ENCODE measurements at regions not wholly inside any gene's neighbourhood (a gene's known extent, or its start where the extent isn't known, plus 50 kb on each side); places are given as distances from the start of the nearest gene placed in this dataset.
A peak's percentile ranks its signal among the peaks of the same experiment; 100 is the strongest.
"Not testable (repeated sequence)": the region's sequence is repeated elsewhere in the genome, so short reads cannot be mapped to it uniquely, and the experiment has no call there.

- H3K27ac ChIP-seq (ENCODE audit: low read depth, low read length); DNase-seq; H3K4me2 ChIP-seq (ENCODE audit: low read length); H2AK5ac ChIP-seq (ENCODE audit: low read length); H3K4me1 ChIP-seq (ENCODE audit: control insufficient read depth in 1 of 2, insufficient read depth in 2 of 2, low read length in 2 of 2); H4K91ac ChIP-seq (ENCODE audit: low read depth, low read length); H2BK5ac ChIP-seq (ENCODE audit: low read depth, low read length, poor library complexity); H2BK12ac ChIP-seq (ENCODE audit: low read length); H3K9me3 ChIP-seq (ENCODE audit: insufficient read depth, low read depth, low read length); H2BK120ac ChIP-seq (ENCODE audit: insufficient read depth, low read length, poor library complexity); H3K4me3 ChIP-seq (ENCODE audit: low read depth, low read length); H3K18ac ChIP-seq (ENCODE audit: low read length); H3K79me1 ChIP-seq (ENCODE audit: low read length); H3K9ac ChIP-seq (ENCODE audit: low read length); H3K4ac ChIP-seq (ENCODE audit: low read depth, low read length); H3K36me3 ChIP-seq (ENCODE audit: control insufficient read depth in 1 of 2, insufficient read depth in 2 of 2, low read length in 2 of 2); H4K8ac ChIP-seq (ENCODE audit: low read depth, low read length); H2AFZ ChIP-seq (ENCODE audit: insufficient read depth, low read length, poor library complexity); H3K14ac ChIP-seq (ENCODE audit: low read length); H3K27me3 ChIP-seq (ENCODE audit: insufficient read depth, low read length); H4K12ac ChIP-seq (ENCODE audit: low read depth, low read length); H3K79me2 ChIP-seq (ENCODE audit: control insufficient read depth, insufficient read depth, low read length, poor library complexity); H3K23ac ChIP-seq (ENCODE audit: low read length): not testable (repeated sequence)
- WGBS (ENCODE audit: extremely low coverage, insufficient coverage, insufficient read length) = no CpG with 5 or more reads among the region's 5 CpGs
These were observed 94.4 kb upstream of the BARHL2 start for GRCh38 chr1:90811444-90811950.

DNA sequence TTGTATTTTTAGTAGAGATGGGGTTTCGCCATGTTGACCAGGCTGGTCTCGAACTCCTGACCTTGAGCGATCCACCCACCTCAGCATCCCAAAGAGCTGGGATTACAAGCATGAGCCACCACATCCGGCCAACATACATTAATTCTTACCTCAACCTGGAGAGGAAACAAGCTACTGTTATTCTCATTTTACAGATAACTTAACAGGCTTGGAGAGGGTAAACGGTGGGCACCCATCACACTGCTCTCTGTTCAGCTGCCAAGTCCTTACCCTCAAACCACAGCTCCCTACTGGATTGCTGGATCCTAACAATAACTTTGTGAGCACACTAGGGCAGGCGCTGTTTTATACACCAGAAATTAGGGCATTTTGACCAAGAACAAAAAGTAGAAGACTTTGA is 93.6 kb upstream of the BARHL2 start:
- H3K14ac ChIP-seq (ENCODE audit: low read length) = no peak overlapping the region
- H3K4ac ChIP-seq (ENCODE audit: low read depth, low read length) = no peak overlapping the region
- H2BK12ac ChIP-seq (ENCODE audit: low read length) = no peak overlapping the region
- H3K27ac ChIP-seq (ENCODE audit: low read depth, low read length) = no peak overlapping the region
- H4K12ac ChIP-seq (ENCODE audit: low read depth, low read length) = no peak overlapping the region
- no peak overlapping the region for H3K4me2 ChIP-seq (ENCODE audit: low read length)
- H2BK120ac ChIP-seq (ENCODE audit: insufficient read depth, low read length, poor library complexity) = no peak overlapping the region
- H3K18ac ChIP-seq (ENCODE audit: low read length) = no peak overlapping the region
- H3K27me3 ChIP-seq (ENCODE audit: insufficient read depth, low read length) = no peaks in the 10 kb centered on the region
- H3K36me3 ChIP-seq (ENCODE audit: control insufficient read depth in 1 of 2, insufficient read depth in 2 of 2, low read length in 2 of 2) = no peaks in the 10 kb centered on the region
- no peak overlapping the region for H3K23ac ChIP-seq (ENCODE audit: low read length)
- DNase-seq = no peak
- H3K79me1 ChIP-seq (ENCODE audit: low read length) = no peaks in the 10 kb centered on the region
- H2AK5ac ChIP-seq (ENCODE audit: low read length) = no peak overlapping the region
- WGBS (ENCODE audit: extremely low coverage, insufficient coverage, insufficient read length) = no CpG with 5 or more reads among the region's 6 CpGs
- no peaks in the 10 kb centered on the region for H3K9me3 ChIP-seq (ENCODE audit: insufficient read depth, low read depth, low read length)
- H3K4me1 ChIP-seq (ENCODE audit: control insufficient read depth in 1 of 2, insufficient read depth in 2 of 2, low read length in 2 of 2) = no peaks in the 10 kb centered on the region
- no peak overlapping the region for H2AFZ ChIP-seq (ENCODE audit: insufficient read depth, low read length, poor library complexity)
- H3K4me3 ChIP-seq (ENCODE audit: low read depth, low read length) = no peak overlapping the region
- H3K79me2 ChIP-seq (ENCODE audit: control insufficient read depth, insufficient read depth, low read length, poor library complexity) = no peaks in the 10 kb centered on the region
- no peak overlapping the region for H2BK5ac ChIP-seq (ENCODE audit: low read depth, low read length, poor library complexity)
- no peak overlapping the region for H4K8ac ChIP-seq (ENCODE audit: low read depth, low read length)
- H4K91ac ChIP-seq (ENCODE audit: low read depth, low read length) = no peak overlapping the region
- no peak overlapping the region for H3K9ac ChIP-seq (ENCODE audit: low read length)

- Histone ChIP-seq H3K18ac (ENCODE audit: low read length) (no peak overlapping the region), H3K9ac (ENCODE audit: low read length) (no peak overlapping the region), H2AK5ac (ENCODE audit: low read length) (no peak overlapping the region), H2AFZ (ENCODE audit: insufficient read depth, low read length, poor library complexity) (no peak overlapping the region), H3K79me1 (ENCODE audit: low read length) (no peaks in the 10 kb centered on the region), H3K27me3 (ENCODE audit: insufficient read depth, low read length) (no peaks in the 10 kb centered on the region), H2BK5ac (ENCODE audit: low read depth, low read length, poor library complexity) (no peak overlapping the region), H3K4me1 (ENCODE audit: control insufficient read depth in 1 of 2, insufficient read depth in 2 of 2, low read length in 2 of 2) (no peaks in the 10 kb centered on the region), H3K4me3 (ENCODE audit: low read depth, low read length) (no peak overlapping the region), H2BK120ac (ENCODE audit: insufficient read depth, low read length, poor library complexity) (no peak overlapping the region), H3K79me2 (ENCODE audit: control insufficient read depth, insufficient read depth, low read length, poor library complexity) (no peaks in the 10 kb centered on the region), H3K4ac (ENCODE audit: low read depth, low read length) (no peak overlapping the region), H4K12ac (ENCODE audit: low read depth, low read length) (no peak overlapping the region), H3K23ac (ENCODE audit: low read length) (no peak overlapping the region), H2BK12ac (ENCODE audit: low read length) (no peak overlapping the region), H3K36me3 (ENCODE audit: control insufficient read depth in 1 of 2, insufficient read depth in 2 of 2, low read length in 2 of 2) (no peaks in the 10 kb centered on the region), H3K27ac (ENCODE audit: low read depth, low read length) (no peak overlapping the region), H3K9me3 (ENCODE audit: insufficient read depth, low read depth, low read length) (no peaks in the 10 kb centered on the region), H3K14ac (ENCODE audit: low read length) (no peak overlapping the region), H4K8ac (ENCODE audit: low read depth, low read length) (no peak overlapping the region), H4K91ac (ENCODE audit: low read depth, low read length) (no peak overlapping the region), H3K4me2 (ENCODE audit: low read length) (no peak overlapping the region)
- WGBS (ENCODE audit: extremely low coverage, insufficient coverage, insufficient read length) = no CpG with 5 or more reads among the region's 3 CpGs
- no peak for DNase-seq
These were observed 92.9 kb upstream of the BARHL2 start for GRCh38 chr1:90809996-90810395.

DNA sequence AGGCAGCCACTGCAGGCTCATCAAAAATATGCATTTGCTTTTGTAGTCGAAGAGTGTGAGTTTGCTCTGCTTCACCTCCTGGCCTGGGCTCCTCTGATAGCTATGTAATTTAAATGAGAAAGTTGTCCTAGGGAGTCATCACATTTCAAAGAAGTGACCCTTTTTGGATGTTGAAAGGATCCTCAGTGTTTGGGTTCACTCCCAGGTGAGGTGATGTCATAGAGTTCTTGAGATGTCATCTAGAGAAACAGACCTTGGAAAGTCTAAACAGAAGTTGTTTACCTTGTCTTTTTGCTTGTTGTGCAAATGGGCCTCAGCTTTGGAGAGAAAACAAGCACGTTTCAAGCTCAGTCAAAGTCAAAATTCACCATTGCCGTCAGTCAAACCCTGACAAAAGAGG is 92.0 kb upstream of the BARHL2 start:
- H3K27ac ChIP-seq (ENCODE audit: low read depth, low read length) = no peak overlapping the region
- no peak overlapping the region for H2BK12ac ChIP-seq (ENCODE audit: low read length)
- H3K4ac ChIP-seq (ENCODE audit: low read depth, low read length) = no peak overlapping the region
- no peak overlapping the region for H4K8ac ChIP-seq (ENCODE audit: low read depth, low read length)
- no peak overlapping the region for H3K9ac ChIP-seq (ENCODE audit: low read length)
- no CpG with 5 or more reads among the region's 3 CpGs for WGBS (ENCODE audit: extremely low coverage, insufficient coverage, insufficient read length)
- H3K79me1 ChIP-seq (ENCODE audit: low read length) = no peaks in the 10 kb centered on the region
- no peaks in the 10 kb centered on the region for H3K4me1 ChIP-seq (ENCODE audit: control insufficient read depth in 1 of 2, insufficient read depth in 2 of 2, low read length in 2 of 2)
- no peak overlapping the region for H2AFZ ChIP-seq (ENCODE audit: insufficient read depth, low read length, poor library complexity)
- H3K9me3 ChIP-seq (ENCODE audit: insufficient read depth, low read depth, low read length) = no peaks in the 10 kb centered on the region
- H3K14ac ChIP-seq (ENCODE audit: low read length) = no peak overlapping the region
- no peak overlapping the region for H2BK5ac ChIP-seq (ENCODE audit: low read depth, low read length, poor library complexity)
- no peak overlapping the region for H4K12ac ChIP-seq (ENCODE audit: low read depth, low read length)
- H2AK5ac ChIP-seq (ENCODE audit: low read length) = no peak overlapping the region
- no peaks in the 10 kb centered on the region for H3K27me3 ChIP-seq (ENCODE audit: insufficient read depth, low read length)
- H3K4me2 ChIP-seq (ENCODE audit: low read length) = no peak overlapping the region
- H3K4me3 ChIP-seq (ENCODE audit: low read depth, low read length) = no peak overlapping the region
- no peaks in the 10 kb centered on the region for H3K79me2 ChIP-seq (ENCODE audit: control insufficient read depth, insufficient read depth, low read length, poor library complexity)
- H3K18ac ChIP-seq (ENCODE audit: low read length) = no peak overlapping the region
- H3K23ac ChIP-seq (ENCODE audit: low read length) = no peak overlapping the region
- DNase-seq = peak in 1 of 2 donors; percentile 37
- no peak overlapping the region for H4K91ac ChIP-seq (ENCODE audit: low read depth, low read length)
- H2BK120ac ChIP-seq (ENCODE audit: insufficient read depth, low read length, poor library complexity) = no peak overlapping the region
- no peaks in the 10 kb centered on the region for H3K36me3 ChIP-seq (ENCODE audit: control insufficient read depth in 1 of 2, insufficient read depth in 2 of 2, low read length in 2 of 2)

Measured in trophoblast cell (in vitro differentiated cells and primary cell).